ENCODE measurements at regions not wholly inside any gene's neighbourhood (a gene's known extent, or its start where the extent isn't known, plus 50 kb on each side); places are given as distances from the start of the nearest gene placed in this dataset.

- TF ChIP-seq POLR2AphosphoS5 (IDR thresholded peaks at IDR 0.05): no peak
- no peak for TF ChIP-seq CTCF (IDR thresholded peaks at IDR 0.05)
- no peak for TF ChIP-seq POLR2A (IDR thresholded peaks at IDR 0.05)
- TF ChIP-seq EP300 (IDR thresholded peaks at IDR 0.05): no peak
These were observed 549.6 kb downstream of the FGF9 start for GRCh38 chr13:22220151-22221135.
